ENCODE measurements at regions not wholly inside any gene's neighbourhood (a gene's known extent, or its start where the extent isn't known, plus 50 kb on each side); places are given as distances from the start of the nearest gene placed in this dataset.

DNA sequence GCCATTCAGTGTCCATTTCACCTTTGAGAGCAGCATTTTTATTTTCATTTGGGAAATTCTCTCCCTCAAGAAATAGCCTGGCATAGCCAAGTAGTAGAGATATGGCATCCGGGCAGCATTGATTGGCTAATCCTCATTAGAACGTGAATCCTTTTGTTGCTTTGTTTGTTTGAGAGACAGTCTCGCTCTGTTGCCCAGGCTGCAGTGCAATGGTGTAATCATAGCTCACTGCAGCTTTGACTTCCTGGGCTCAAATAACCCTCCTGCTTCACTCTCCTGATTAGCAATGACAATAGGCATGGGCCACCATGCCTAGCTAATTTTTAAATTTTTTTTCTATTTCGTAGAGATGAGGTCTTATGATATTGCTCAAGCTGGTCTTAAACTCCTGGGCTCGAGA is 1174.9 kb upstream of the AUTS2 start:
- Histone ChIP-seq H3K9me3 (no peaks in the 10 kb centered on the region), H3K4me3 (no peak overlapping the region), H3K27me3 (no peaks in the 10 kb centered on the region), H3K4me1 (no peaks in the 10 kb centered on the region), H3K27ac (no peak overlapping the region), H3K36me3 (no peaks in the 10 kb centered on the region)
- no peak for TF ChIP-seq POLR2A (IDR thresholded peaks at IDR 0.05)
- intact Hi-C loops (cut with DNase I; ENCODE audit: low total_unique reads): no loop called here
- ATAC-seq (no peak), DNase-seq (no peak)
- in situ Hi-C loops (cut with MboI; ENCODE audit: low sequenced_read_pairs in 4 of 4): no loop called here

DNA sequence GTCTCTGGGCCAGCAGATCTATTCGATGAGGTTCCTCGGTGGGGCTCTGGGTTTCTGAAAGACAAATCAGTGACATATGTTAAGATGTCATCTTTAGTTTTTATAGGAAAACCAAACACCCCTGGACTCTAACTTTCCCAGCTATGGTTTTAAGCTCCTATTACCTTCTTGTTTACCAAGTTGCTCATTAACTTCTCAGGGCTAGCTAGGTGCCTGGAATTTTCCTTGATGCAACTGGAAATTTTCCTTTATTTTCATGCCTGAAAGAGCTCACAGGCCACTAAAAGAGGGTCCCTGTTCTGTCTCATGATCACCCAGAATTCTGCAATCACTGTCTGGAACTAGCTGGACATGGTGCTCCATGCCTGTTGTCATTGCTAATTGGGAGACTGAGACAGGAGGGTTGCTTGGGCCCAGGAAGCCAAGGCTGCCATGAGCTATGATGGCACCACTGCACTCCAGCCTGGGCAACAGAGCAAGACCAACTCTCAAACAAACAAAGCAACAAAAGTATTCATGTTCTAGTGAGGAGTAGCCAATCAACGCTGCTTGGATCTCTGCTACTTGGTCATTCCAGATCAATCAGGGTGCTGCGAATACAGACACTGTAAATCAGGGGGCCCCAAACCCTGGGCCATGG is 1173.5 kb upstream of the AUTS2 start:
- H3K4me1 ChIP-seq: no peaks in the 10 kb centered on the region
- ATAC-seq: no peak
- H3K27ac ChIP-seq: no peak overlapping the region
- in situ Hi-C loops (cut with MboI; ENCODE audit: low sequenced_read_pairs in 4 of 4) (no loop called here), intact Hi-C loops (cut with DNase I; ENCODE audit: low total_unique reads) (no loop called here)
- TF ChIP-seq POLR2A (IDR thresholded peaks at IDR 0.05): no peak
- no peak for TF ChIP-seq CTCF (IDR thresholded peaks at IDR 0.05 in 4 of 5, conservative IDR thresholded peaks at IDR 0.05 in 1 of 5)
- DNase-seq: no peak
- no peaks in the 10 kb centered on the region for H3K9me3 ChIP-seq
- no peak overlapping the region for H3K4me3 ChIP-seq
- no peaks in the 10 kb centered on the region for H3K36me3 ChIP-seq
- no peaks in the 10 kb centered on the region for H3K27me3 ChIP-seq

DNA sequence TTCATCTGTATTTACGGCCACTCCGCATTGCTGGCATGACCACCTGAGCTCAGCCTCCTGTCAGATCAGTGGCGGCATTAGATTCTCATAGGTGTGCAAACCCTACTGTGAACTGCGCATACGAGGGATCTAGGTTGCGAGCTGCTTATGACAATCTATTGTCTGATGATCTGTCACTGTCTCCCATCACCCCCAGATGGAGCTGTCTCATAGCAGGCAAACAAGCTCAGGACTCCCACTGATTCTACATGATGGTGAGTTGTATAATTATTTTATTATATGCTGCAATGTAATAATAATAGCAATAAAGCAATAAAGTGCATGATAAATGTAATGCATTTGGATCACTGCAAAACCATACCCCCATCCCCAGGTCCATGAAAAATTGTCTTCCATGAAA is 1172.9 kb upstream of the AUTS2 start:
- Histone ChIP-seq H3K36me3 (no peaks in the 10 kb centered on the region), H3K4me3 (no peak overlapping the region), H3K9me3 (no peaks in the 10 kb centered on the region), H3K4me1 (no peaks in the 10 kb centered on the region), H3K27ac (no peak overlapping the region), H3K27me3 (no peaks in the 10 kb centered on the region)
- DNase-seq (no peak), ATAC-seq (no peak)
- in situ Hi-C loops (cut with MboI; ENCODE audit: low sequenced_read_pairs in 4 of 4) (no loop called here), intact Hi-C loops (cut with DNase I; ENCODE audit: low total_unique reads) (no loop called here)
- TF ChIP-seq CTCF (IDR thresholded peaks at IDR 0.05 in 4 of 5, conservative IDR thresholded peaks at IDR 0.05 in 1 of 5) (no peak), POLR2A (IDR thresholded peaks at IDR 0.05) (no peak)

DNA sequence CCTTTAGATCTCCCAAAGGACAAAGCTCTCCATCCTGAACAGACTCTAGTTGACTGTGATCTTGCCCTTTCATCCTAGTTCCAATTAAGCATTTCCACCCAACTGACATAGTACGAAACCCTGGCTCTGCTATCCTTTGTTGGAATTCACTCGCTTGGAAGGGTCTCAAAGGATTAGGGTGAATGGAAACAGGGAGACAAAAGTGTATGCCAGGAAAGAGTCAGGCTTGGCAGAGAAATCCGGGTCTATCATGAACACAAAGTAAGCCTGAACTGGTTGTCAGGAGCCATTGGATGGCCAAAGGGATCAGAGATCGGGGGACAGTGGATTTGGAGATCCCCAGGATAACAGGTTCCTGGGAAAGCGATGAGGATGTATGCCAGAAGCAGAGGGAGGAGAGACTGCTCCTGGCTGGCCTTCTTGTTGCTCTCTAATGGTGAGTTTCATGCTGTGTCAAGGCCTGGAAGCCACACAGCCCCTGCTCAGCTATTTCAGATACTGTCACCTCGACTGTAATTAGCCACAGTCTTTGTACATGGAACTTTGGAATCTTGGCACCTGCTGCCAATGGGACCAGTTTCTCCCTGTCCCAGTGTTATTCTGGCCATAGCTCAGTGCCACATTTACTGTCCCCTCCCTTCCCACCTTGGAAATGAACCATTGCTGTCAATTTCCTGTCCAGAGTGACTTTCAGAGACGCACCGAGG is 1168.7 kb upstream of the AUTS2 start:
- DNase-seq: no peak
- Histone ChIP-seq H3K4me1 (no peaks in the 10 kb centered on the region), H3K4me3 (no peak overlapping the region), H3K36me3 (no peaks in the 10 kb centered on the region), H3K27me3 (no peaks in the 10 kb centered on the region), H3K9me3 (no peaks in the 10 kb centered on the region), H3K27ac (no peak overlapping the region)
- ATAC-seq: no peak
- intact Hi-C loops (cut with DNase I; ENCODE audit: low total_unique reads) (no loop called here), in situ Hi-C loops (cut with MboI; ENCODE audit: low sequenced_read_pairs in 4 of 4) (no loop called here)
- TF ChIP-seq CTCF (IDR thresholded peaks at IDR 0.05 in 4 of 5, conservative IDR thresholded peaks at IDR 0.05 in 1 of 5): no peak
- TF ChIP-seq POLR2A (IDR thresholded peaks at IDR 0.05): no peak

DNA sequence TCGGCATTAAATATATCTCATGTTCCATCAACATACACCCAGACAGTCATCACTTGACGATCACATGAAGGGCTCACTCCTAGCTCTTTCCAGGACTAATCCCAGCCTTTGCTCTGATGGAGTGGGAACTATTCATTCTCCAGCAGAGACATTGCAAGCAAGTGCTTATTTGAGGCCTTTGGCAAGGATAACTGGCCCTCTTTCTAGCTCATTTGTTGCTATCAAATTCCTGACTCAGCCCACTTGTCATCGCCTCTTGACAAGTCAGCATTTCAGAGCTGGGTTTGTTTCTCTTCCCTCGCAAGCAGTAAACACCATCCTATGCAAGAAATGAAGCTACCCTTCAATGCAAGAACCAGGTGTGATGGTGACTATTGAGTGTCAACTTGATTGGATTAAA is 1165.7 kb upstream of the AUTS2 start:
- Histone ChIP-seq H3K4me1 (no peaks in the 10 kb centered on the region), H3K27ac (no peak overlapping the region), H3K9me3 (no peaks in the 10 kb centered on the region), H3K36me3 (no peaks in the 10 kb centered on the region), H3K4me3 (no peak overlapping the region), H3K27me3 (no peaks in the 10 kb centered on the region)
- DNase-seq: no peak
- intact Hi-C loops (cut with DNase I; ENCODE audit: low total_unique reads): no loop called here
- in situ Hi-C loops (cut with MboI; ENCODE audit: low sequenced_read_pairs in 4 of 4): no loop called here
- no peak for ATAC-seq
- no peak for TF ChIP-seq CTCF (IDR thresholded peaks at IDR 0.05 in 4 of 5, conservative IDR thresholded peaks at IDR 0.05 in 1 of 5)
- no peak for TF ChIP-seq POLR2A (IDR thresholded peaks at IDR 0.05)

Data from gastrocnemius medialis (tissue), 4 donors.